ENCODE measurements at regions not wholly inside any gene's neighbourhood (a gene's known extent, or its start where the extent isn't known, plus 50 kb on each side); places are given as distances from the start of the nearest gene placed in this dataset.

GRCh38 chr1:185601189-185601588, 133.0 kb upstream of the HMCN1 start:
- no TSS peak for BruUV-seq (replicated peaks)
- FAIRE-seq (no peak), DNase-seq (ENCODE audit: low spot score) (no peak), ATAC-seq (no peak)
- Histone ChIP-seq H4K20me1 (ENCODE audit: insufficient read depth, low read length) (no peaks in the 10 kb centered on the region), H3K9me3 (ENCODE audit: low read length) (no peaks in the 10 kb centered on the region), H3K79me2 (ENCODE audit: insufficient read depth, low read length) (no peaks in the 10 kb centered on the region), H3K27ac (ENCODE audit: extremely low read length, insufficient read depth, low read length) (no peak overlapping the region), H3K36me3 (replicated peaks in 1 of 2; ENCODE audit: control insufficient read depth in 1 of 2, insufficient read depth in 2 of 2, low read length in 2 of 2) (no peaks in the 10 kb centered on the region), H3K4me1 (ENCODE audit: insufficient read depth, low read length) (no peaks in the 10 kb centered on the region), H2AFZ (ENCODE audit: low read length) (no peak overlapping the region), H3K4me3 (replicated peaks in 1 of 3; ENCODE audit: insufficient read depth in 1 of 3, low read depth in 2 of 3, low read length in 3 of 3) (no peak overlapping the region), H3K9ac (ENCODE audit: insufficient read depth, low read depth, low read length) (no peak overlapping the region), H3K27me3 (ENCODE audit: control insufficient read depth in 1 of 2, insufficient read depth in 2 of 2, low read length in 2 of 2) (no peaks in the 10 kb centered on the region), H3K4me2 (ENCODE audit: low read depth, low read length) (no peak overlapping the region)
- intact Hi-C loops (cut with micrococcal nuclease; ENCODE audit: unreplicated experiment) (no loop called here), in situ Hi-C loops (cut with HindIII; ENCODE audit: extremely low pct_ligation_motif_present, low pct_unique_long_range_greater_than_20kb) (no loop called here)
- CTCF ChIA-PET (ENCODE audit: low intra/inter-chr PET ratio, low total read pairs): no interaction called here
- WGBS (ENCODE audit: low lambda C conversion rate): no CpG with 5 or more reads among the region's 1 CpG
- POLR2A ChIA-PET: no interaction called here
- TF ChIP-seq ZBTB7B (CRISPR knock-in tag; IDR thresholded peaks at IDR 0.05) (no peak), U2AF2 (IDR thresholded peaks at IDR 0.05; ENCODE audit: low read depth, low read length) (no peak), JARID2 (CRISPR knock-in tag; IDR thresholded peaks at IDR 0.05; ENCODE audit: insufficient replicate concordance) (no peak), ZNF629 (CRISPR knock-in tag; conservative IDR thresholded peaks at IDR 0.05) (no peak), ZBTB39 (CRISPR knock-in tag; IDR thresholded peaks at IDR 0.05) (no peak), AKNA (CRISPR knock-in tag; IDR thresholded peaks at IDR 0.05; ENCODE audit: borderline replicate concordance) (no peak), REPIN1 (CRISPR knock-in tag; IDR thresholded peaks at IDR 0.05; ENCODE audit: borderline replicate concordance, low read depth) (no peak), TAF15 (IDR thresholded peaks at IDR 0.05; ENCODE audit: low read depth, low read length, poor library complexity, severe bottlenecking) (no peak), KLF9 (CRISPR knock-in tag; IDR thresholded peaks at IDR 0.05; ENCODE audit: low read depth) (no peak), CC2D1A (CRISPR knock-in tag; IDR thresholded peaks at IDR 0.05) (no peak), ZNF513 (CRISPR knock-in tag; conservative IDR thresholded peaks at IDR 0.05) (no peak), KAT7 (CRISPR knock-in tag; IDR thresholded peaks at IDR 0.05; ENCODE audit: borderline replicate concordance) (no peak), ZNF674 (CRISPR knock-in tag; IDR thresholded peaks at IDR 0.05; ENCODE audit: low read depth) (no peak), TIGD3 (CRISPR knock-in tag; IDR thresholded peaks at IDR 0.05; ENCODE audit: borderline replicate concordance) (no peak), ARID2 (CRISPR knock-in tag; IDR thresholded peaks at IDR 0.05; ENCODE audit: borderline replicate concordance) (no peak), ZNF556 (CRISPR knock-in tag; IDR thresholded peaks at IDR 0.05; ENCODE audit: borderline replicate concordance) (no peak)
